ENCODE measurements at regions not wholly inside any gene's neighbourhood (a gene's known extent, or its start where the extent isn't known, plus 50 kb on each side); places are given as distances from the start of the nearest gene placed in this dataset.

GRCh38 chr13:68872338-68872737 lies 1235.3 kb upstream of the ATXN8OS start:
- intact Hi-C loops (cut with DNase I) = no loop called here
- no peak for ATAC-seq
- Histone ChIP-seq H3K9me3 (peaks cover 0 to 15% (median 0%) of the 10 kb centered on the region in 12 donors), H3K4me1 (no peaks in the 10 kb centered on the region), H3K27me3 (no peaks in the 10 kb centered on the region), H3K4me3 (no peak overlapping the region), H3K27ac (no peak overlapping the region), H3K36me3 (no peaks in the 10 kb centered on the region)
- TF ChIP-seq CTCF (IDR thresholded peaks at IDR 0.05) = no peak
- no peak for TF ChIP-seq POLR2A (IDR thresholded peaks at IDR 0.05)
- no peak for DNase-seq
- WGBS, 4 donors = 82 to 90% (median 85%) methylated on average over 2 of the region's 2 CpGs

GRCh38 chr13:68851026-68851425 lies 1256.6 kb upstream of the ATXN8OS start:
- Histone ChIP-seq H3K4me3 (no peak overlapping the region), H3K36me3 (no peaks in the 10 kb centered on the region), H3K4me1 (no peaks in the 10 kb centered on the region), H3K9me3 (peaks cover 0 to 2% (median 0%) of the 10 kb centered on the region in 12 donors), H3K27me3 (no peaks in the 10 kb centered on the region), H3K27ac (no peak overlapping the region)
- no peak for DNase-seq
- WGBS, 4 donors = 55 to 66% (median 60%) methylated on average over 1 of the region's 1 CpG
- no peak for ATAC-seq
- intact Hi-C loops (cut with DNase I) = no loop called here
- TF ChIP-seq CTCF (IDR thresholded peaks at IDR 0.05) (no peak), POLR2A (IDR thresholded peaks at IDR 0.05) (no peak)

- H3K27me3 ChIP-seq = no peaks in the 10 kb centered on the region
- TF ChIP-seq CTCF (IDR thresholded peaks at IDR 0.05) = no peak
- no peak for TF ChIP-seq POLR2A (IDR thresholded peaks at IDR 0.05)
- 48 to 60% (median 55%) methylated on average over 3 of the region's 3 CpGs for WGBS, 4 donors
- ATAC-seq = no peak
- H3K4me3 ChIP-seq = no peak overlapping the region
- H3K4me1 ChIP-seq = no peaks in the 10 kb centered on the region
- H3K27ac ChIP-seq = no peak overlapping the region
- intact Hi-C loops (cut with DNase I) = no loop called here
- no peak for DNase-seq
- no peaks in the 10 kb centered on the region for H3K36me3 ChIP-seq
- H3K9me3 ChIP-seq = peaks cover 0 to 9% (median 2%) of the 10 kb centered on the region in 12 donors
Measured at GRCh38 chr13:68850160-68850559, 1257.5 kb upstream of the ATXN8OS start.

- peaks cover 0 to 17% (median 2%) of the 10 kb centered on the region in 12 donors for H3K9me3 ChIP-seq
- no peak for ATAC-seq
- H3K4me3 ChIP-seq = no peak overlapping the region
- no peaks in the 10 kb centered on the region for H3K36me3 ChIP-seq
- H3K27ac ChIP-seq = no peak overlapping the region
- H3K4me1 ChIP-seq = no peaks in the 10 kb centered on the region
- intact Hi-C loops (cut with DNase I) = no loop called here
- no peak for DNase-seq
- no peaks in the 10 kb centered on the region for H3K27me3 ChIP-seq
- no peak for TF ChIP-seq POLR2A (IDR thresholded peaks at IDR 0.05)
- no peak for TF ChIP-seq CTCF (IDR thresholded peaks at IDR 0.05)
- WGBS, 4 donors = 56 to 65% (median 60%) methylated on average over 1 of the region's 1 CpG
Measured at GRCh38 chr13:68846663-68847062, 1261.0 kb upstream of the ATXN8OS start.

Measured in heart left ventricle (tissue), 16 donors.